Mesenteric fat pad (tissue), 1 donor: ENCODE measurements at regions not wholly inside any gene's neighbourhood (a gene's known extent, or its start where the extent isn't known, plus 50 kb on each side); places are given as distances from the start of the nearest gene placed in this dataset.

Experiments
- DNase-seq: peaks from one replicate; pipeline ENCODE4 v3.0.0-alpha.2; 2020; ENCODE audit warnings: low spot score
- donor health status: DM: yes; HTN: yes; CAD: no.

- no peak for DNase-seq
Measured at GRCh38 chr9:627336-627970, 214.0 kb upstream of the DMRT1 start.

GRCh38 chr9:629146-629545, 212.4 kb upstream of the DMRT1 start:
- no peak for DNase-seq

- no peak for DNase-seq
Measured at GRCh38 chr9:630817-631216, 210.7 kb upstream of the DMRT1 start.

- DNase-seq = no peak
Measured at GRCh38 chr9:631596-631995, 209.9 kb upstream of the DMRT1 start.

- DNase-seq = no peak
Measured at GRCh38 chr9:633461-633860, 208.0 kb upstream of the DMRT1 start.

GRCh38 chr9:636931-637591, 204.4 kb upstream of the DMRT1 start:
- no peak for DNase-seq

GRCh38 chr9:638152-638551, 203.3 kb upstream of the DMRT1 start:
- DNase-seq = no peak

GRCh38 chr9:642014-642413, 199.5 kb upstream of the DMRT1 start:
- DNase-seq = no peak

GRCh38 chr9:643966-644365, 197.5 kb upstream of the DMRT1 start:
- no peak for DNase-seq

- DNase-seq = no peak
Measured at GRCh38 chr9:647522-647921, 194.0 kb upstream of the DMRT1 start.

- no peak for DNase-seq
Measured at GRCh38 chr9:649128-650074, 192.1 kb upstream of the DMRT1 start.

GRCh38 chr9:650362-650761, 191.1 kb upstream of the DMRT1 start:
- no peak for DNase-seq

GRCh38 chr9:651371-651770, 190.1 kb upstream of the DMRT1 start:
- DNase-seq = no peak

GRCh38 chr9:652914-653313, 188.6 kb upstream of the DMRT1 start:
- DNase-seq = no peak

- no peak for DNase-seq
Measured at GRCh38 chr9:653421-653820, 188.1 kb upstream of the DMRT1 start.

- DNase-seq = no peak
Measured at GRCh38 chr9:653856-654387, 187.6 kb upstream of the DMRT1 start.

GRCh38 chr9:655875-656274, 185.6 kb upstream of the DMRT1 start:
- DNase-seq = peak; percentile 93

GRCh38 chr9:656926-657568, 184.4 kb upstream of the DMRT1 start:
- no peak for DNase-seq

GRCh38 chr9:659286-659685, 182.2 kb upstream of the DMRT1 start:
- no peak for DNase-seq

- DNase-seq = no peak
Measured at GRCh38 chr9:660227-660626, 181.3 kb upstream of the DMRT1 start.

- no peak for DNase-seq
Measured at GRCh38 chr9:663541-663940, 178.0 kb upstream of the DMRT1 start.
